ENCODE measurements at regions not wholly inside any gene's neighbourhood (a gene's known extent, or its start where the extent isn't known, plus 50 kb on each side); places are given as distances from the start of the nearest gene placed in this dataset.

- TF ChIP-seq, protein P1, sequence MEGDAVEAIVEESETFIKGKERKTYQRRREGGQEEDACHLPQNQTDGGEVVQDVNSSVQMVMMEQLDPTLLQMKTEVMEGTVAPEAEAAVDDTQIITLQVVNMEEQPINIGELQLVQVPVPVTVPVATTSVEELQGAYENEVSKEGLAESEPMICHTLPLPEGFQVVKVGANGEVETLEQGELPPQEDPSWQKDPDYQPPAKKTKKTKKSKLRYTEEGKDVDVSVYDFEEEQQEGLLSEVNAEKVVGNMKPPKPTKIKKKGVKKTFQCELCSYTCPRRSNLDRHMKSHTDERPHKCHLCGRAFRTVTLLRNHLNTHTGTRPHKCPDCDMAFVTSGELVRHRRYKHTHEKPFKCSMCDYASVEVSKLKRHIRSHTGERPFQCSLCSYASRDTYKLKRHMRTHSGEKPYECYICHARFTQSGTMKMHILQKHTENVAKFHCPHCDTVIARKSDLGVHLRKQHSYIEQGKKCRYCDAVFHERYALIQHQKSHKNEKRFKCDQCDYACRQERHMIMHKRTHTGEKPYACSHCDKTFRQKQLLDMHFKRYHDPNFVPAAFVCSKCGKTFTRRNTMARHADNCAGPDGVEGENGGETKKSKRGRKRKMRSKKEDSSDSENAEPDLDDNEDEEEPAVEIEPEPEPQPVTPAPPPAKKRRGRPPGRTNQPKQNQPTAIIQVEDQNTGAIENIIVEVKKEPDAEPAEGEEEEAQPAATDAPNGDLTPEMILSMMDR (IDR thresholded peaks at IDR 0.05) = no peak
- no peak for TF ChIP-seq POLR2A (IDR thresholded peaks at IDR 0.05)
These were observed 941.5 kb downstream of the CDH11 start for GRCh38 chr16:64180136-64180900.

All from uterus (tissue), 2 donors.